ENCODE measurements at regions not wholly inside any gene's neighbourhood (a gene's known extent, or its start where the extent isn't known, plus 50 kb on each side); places are given as distances from the start of the nearest gene placed in this dataset.

DNA sequence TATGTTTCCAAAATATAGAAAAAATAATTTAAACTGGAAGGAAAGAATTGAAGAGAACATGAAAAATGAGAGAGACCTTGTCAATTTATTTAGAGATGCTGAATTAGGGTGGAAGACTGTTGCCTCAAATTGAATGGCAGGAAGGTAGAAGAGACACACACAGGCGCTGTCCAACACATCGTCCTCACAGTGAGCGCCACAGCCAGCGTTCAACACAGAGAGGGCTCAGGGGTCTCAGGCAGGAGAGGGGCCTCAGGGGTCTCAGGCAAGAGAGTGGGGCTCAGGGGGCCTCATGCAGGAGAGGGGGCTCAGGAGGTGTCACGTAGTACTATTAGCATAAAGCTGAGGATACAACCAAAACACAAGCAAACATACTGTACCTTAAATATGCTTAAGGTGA is 65.7 kb downstream of the TMEM18 start:
- Histone ChIP-seq H3K27ac (no peak overlapping the region), H3K4me3 (no peak overlapping the region)

DNA sequence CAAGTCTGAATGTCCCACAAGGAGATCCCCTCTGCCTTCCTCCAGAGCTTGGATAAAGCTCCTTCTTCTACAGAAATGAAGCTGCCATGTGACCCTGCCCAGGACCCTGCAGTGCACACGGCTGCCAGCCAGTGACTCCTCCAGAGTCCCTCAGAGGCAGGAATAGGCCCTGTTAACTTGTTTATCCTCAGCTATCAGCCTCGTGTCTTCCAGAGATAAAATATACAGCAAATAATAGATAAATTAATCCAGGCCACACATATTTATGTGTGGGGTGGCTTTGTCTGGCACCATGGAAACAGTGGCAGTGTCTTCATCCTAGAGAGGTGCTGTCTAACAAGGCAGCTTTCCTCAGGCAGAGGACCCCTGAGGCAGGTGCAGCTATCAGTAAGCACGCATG is 66.7 kb downstream of the TMEM18 start:
- no peak overlapping the region for H3K4me3 ChIP-seq
- H3K27ac ChIP-seq, result no peak overlapping the region

- H3K27ac ChIP-seq, result no peak overlapping the region
- H3K4me3 ChIP-seq, result no peak overlapping the region
Observed at GRCh38 chr2:609881-610280, 67.3 kb downstream of the TMEM18 start.

DNA sequence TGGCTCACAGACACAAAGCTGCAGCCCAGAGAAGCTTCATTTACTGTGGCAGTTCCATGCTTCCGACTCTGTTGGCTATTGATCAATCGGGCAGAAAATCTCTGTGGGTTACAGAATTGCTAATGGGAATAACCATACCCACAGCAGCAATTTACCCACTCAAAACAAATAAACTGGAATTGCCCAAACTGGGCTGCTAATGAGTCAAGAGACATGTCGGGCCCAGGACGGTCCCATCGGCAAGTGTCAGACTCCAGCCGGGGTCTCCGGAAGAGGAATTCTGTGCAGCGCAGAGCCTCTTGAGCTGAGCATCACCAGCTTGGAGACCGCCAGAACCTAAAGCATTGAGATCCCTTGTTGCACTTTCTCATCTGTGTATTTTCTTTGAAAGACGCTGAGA is 67.8 kb downstream of the TMEM18 start:
- Histone ChIP-seq H3K4me3 (no peak overlapping the region), H3K27ac (no peak overlapping the region)

DNA sequence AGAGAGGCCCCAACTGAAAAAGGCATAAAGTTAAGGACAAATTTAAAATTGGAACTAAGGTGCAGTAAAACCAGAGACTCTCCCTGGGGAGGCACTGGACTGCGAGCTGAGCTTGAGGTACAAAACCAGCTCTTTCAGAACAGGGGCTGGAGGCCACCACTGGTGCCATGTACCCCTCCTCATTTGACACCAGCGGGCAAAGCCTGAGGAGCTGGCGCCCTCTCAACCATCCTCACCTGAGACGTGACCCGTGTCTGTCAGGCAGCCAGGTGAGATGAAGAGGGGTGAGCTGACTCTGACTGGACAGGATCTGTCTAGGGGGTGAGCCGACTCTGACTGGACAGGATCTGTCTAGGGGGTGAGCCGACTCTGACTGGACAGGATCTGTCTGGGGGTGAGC is 68.5 kb downstream of the TMEM18 start:
- H3K27ac ChIP-seq, result no peak overlapping the region
- H3K4me3 ChIP-seq, result no peak overlapping the region

DNA sequence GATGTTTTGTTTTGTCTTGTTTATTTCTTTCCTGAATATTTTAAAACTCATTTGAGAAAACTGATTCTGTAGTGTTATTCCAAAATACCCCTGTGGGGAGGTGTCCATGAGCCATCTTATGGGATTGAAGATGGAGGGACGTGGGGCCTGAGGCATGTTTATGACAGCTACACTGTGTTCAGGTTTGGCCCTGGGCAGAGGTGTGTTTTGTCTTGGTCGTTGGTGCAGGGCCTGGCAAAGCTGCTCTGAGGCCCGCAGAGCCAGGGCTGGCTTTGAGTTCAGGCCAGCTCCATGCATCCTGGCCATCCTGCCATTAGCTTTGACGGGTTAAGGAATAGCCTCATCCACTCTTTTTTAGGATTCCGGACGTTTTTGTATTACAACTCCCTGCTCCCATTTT is 68.9 kb downstream of the TMEM18 start:
- Histone ChIP-seq H3K4me3 (no peak overlapping the region), H3K27ac (no peak overlapping the region)

DNA sequence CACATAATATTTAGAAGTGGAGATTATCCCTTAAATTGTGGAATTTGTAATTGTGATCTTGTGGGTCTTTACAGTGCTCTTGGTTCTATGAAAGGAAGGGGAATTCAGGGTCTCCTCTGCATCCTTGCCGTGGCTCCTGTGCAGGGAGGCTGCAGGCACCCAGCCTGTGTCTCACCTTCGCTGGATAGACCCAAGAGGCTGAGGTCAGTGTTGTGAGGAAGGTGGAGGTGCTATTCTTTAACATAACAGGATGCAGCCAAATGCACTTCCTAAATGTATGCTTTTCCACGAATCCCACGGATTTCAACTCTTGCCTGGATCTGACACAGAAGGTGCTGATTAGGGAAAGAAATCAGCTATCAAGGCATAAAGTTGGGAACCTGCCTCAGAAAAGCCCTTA is 69.5 kb downstream of the TMEM18 start:
- Histone ChIP-seq H3K27ac (no peak overlapping the region), H3K4me3 (no peak overlapping the region)

GRCh38 chr2:607172-607571 is 70.0 kb downstream of the TMEM18 start:
- no peak overlapping the region for H3K4me3 ChIP-seq
- no peak overlapping the region for H3K27ac ChIP-seq

GRCh38 chr2:605674-606608 is 71.3 kb downstream of the TMEM18 start:
- Histone ChIP-seq H3K4me3 (no peak overlapping the region), H3K27ac (no peak overlapping the region)

DNA sequence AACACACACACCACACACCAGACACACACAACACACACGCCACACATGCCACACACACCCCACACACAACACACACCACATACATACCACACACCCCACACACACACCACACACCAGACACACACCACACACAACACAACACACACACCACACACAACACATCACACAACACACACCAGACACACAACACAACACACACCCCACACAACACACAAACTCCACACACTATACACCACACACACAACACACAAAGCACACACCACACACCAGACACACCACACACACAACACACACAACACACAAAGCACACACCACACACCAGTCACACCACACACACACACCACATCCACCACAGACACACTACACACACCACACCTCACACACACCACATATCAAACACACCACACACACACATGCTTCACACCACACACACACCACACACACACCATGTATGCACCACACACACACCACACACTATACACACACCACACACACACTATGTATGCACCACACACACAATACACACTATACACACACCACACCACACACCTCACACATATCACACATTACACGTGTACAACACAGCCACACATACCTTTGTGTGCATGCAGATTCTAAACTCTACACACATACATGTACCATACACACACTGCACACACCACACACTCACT is 72.2 kb downstream of the TMEM18 start:
- Histone ChIP-seq H3K4me3 (no peak overlapping the region), H3K27ac (no peak overlapping the region)

GRCh38 chr2:604385-604784 is 72.8 kb downstream of the TMEM18 start:
- H3K27ac ChIP-seq, result no peak overlapping the region

DNA sequence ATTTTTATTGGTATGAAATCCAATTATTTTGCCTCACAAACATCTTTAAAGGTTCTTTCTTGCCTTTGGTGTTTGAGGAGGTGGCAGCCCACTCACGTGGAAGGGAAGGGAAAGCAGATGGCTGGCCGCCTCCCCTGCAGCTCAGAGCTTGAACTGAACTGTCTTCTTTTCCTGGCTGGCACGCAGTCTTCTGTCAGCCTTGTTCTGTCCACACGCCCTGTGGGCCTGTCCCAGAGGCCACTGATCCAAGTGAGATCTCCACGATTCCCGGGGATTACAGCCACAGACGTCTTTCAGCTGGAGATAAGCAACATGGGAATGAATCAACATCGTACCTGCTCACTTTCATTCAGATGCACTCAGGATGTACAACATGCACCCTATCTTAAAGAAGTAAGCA is 73.3 kb downstream of the TMEM18 start:
- Histone ChIP-seq H3K4me3 (no peak overlapping the region), H3K27ac (no peak overlapping the region)

More at GRCh38 chr2:604385-604784, 72.8 kb downstream of the TMEM18 start:
- no peak overlapping the region for H3K4me3 ChIP-seq

- Histone ChIP-seq H3K27ac (no peak overlapping the region), H3K4me3 (no peak overlapping the region)
Observed at GRCh38 chr2:603427-603826, 73.8 kb downstream of the TMEM18 start.

DNA sequence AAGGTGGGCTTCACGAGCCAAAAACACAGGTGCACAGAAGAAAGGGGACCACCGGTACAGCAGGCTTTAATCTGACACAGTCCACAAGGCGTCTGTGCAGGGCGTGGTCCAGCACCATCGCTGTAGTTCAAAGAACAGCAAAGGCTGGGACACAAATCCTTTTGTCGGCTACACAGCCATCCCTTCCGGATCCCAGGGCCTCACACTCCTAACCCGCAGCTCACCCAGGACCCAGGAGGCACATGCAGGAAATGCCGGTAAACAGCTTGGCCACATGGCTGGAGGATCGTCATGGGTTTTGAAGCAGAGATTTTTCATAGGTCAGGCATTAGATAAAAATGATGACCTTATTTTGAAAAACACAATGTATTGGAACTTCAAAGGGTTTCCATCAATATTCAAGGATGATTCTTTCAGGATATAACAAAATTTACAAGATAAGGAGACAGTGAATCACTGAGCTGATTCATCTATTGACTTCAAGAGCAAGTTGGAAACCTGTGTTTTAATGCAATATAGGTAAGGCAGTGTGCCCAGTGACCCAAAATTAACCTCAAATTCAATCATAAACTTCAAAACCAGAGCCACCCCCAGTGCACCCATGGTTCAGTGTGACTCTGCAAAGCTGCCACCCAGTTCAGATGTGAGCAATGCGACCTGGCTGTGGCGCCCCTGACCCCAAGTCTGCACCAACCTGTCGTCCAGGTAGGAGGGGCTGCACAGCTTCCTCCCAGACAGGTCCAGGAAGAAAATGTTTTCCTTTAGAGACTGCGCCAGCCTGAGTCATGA is 74.4 kb downstream of the TMEM18 start:
- H3K27ac ChIP-seq, result no peak overlapping the region
- no peak overlapping the region for H3K4me3 ChIP-seq

GRCh38 chr2:601806-602455 is 75.3 kb downstream of the TMEM18 start:
- no peak overlapping the region for H3K27ac ChIP-seq
- H3K4me3 ChIP-seq, result no peak overlapping the region

GRCh38 chr2:601387-601698 is 75.9 kb downstream of the TMEM18 start:
- H3K27ac ChIP-seq, result no peak overlapping the region
- no peak overlapping the region for H3K4me3 ChIP-seq

DNA sequence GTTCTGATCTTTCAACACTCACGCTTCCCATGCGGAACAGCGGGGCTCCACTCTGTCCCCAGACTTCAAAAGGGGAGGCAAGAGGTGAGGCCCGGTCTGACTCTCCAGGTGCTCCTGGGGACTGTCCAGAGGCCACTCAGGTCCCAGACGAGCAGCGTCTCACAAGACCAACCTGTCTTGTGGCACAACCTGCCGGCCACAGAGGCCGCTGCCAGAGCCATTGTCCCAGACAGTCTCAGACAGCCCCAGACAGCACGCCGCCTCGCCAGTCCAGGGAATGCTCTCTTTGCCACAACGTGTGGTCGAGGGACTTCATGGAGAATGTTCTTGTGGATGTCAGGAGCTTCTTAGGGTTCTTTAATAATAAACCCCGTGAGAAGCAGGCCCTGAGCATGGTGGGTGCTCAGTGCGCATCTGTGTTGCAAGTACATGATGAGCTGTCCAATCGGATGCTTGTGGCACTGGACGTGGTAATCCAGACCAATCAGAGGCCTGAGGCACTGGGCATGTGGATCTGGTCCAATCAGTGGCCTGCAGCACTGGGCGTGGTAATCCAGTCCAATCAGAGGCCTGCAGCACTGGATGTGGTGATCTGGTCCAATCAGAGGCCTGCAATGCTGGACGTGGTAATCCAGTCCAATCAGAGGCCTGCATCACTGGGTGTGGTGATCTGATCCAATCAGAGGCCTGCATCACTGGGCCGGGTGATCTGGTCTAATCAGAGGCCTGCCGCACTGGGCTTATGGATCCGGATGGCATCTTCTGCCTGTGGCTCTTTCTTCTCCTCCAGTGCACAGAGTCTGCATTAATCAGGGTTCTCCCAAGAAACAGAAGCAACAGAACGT is 76.4 kb downstream of the TMEM18 start:
- no peak overlapping the region for H3K4me3 ChIP-seq
- H3K27ac ChIP-seq, result no peak overlapping the region

DNA sequence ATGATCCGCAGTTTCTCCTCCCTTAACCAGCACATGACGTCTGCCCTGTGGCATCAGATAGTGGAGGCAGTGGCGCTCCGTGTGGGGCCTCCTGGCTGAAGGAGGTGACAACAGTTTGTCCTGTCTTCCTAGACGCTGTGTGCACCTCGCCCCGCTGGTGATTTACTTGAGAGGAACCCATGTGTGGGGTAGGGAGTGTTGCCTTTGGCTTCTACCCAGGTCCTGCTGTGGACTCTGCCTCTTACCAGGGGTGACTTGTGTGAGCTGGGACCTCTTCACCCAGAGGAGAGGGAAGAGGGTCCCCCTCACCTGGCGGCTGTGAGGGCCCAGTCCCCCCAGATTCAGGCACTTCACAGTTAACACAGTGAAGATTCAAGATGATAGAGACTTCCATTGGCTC is 77.6 kb downstream of the TMEM18 start:
- Histone ChIP-seq H3K4me3 (no peak overlapping the region), H3K27ac (no peak overlapping the region)

DNA sequence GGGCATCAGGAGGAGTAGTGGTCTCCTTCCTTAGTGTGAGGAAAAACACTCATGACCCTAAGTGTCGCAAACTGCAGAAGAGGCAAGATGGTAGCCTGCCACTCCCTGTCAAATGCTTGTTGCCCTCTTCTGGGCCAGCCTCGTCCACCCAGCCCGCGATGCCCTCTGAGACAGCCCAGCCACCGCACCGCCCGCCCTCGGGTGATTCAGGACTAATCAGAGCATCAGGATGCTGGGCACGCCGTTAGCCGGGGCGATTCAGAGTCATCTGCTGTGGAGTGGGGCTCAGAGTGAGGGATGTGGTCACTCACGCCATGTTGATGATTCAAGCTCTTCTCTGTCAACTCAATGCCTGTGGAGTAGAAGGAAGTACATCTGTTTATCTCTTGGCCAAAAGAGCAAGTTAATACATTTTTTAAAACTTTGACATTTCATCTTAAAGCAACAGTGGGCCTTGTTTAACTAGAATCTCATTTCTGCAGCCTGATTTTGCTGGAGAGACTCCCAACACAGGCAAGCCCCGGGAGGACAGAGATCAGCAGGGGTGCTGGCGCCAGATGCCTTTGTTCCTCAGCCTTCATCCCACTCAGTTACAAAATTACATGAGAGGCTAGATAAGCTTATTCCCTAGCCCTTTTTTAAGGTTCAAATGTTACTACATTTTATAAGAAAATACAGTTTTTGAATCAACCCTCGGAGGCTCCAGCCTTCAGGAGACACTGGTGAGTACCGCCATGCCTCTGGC is 79.0 kb downstream of the TMEM18 start:
- Histone ChIP-seq H3K27ac (no peak overlapping the region), H3K4me3 (no peak overlapping the region)
